Colonic mucosa (tissue), 4 donors: ENCODE measurements at regions not wholly inside any gene's neighbourhood (a gene's known extent, or its start where the extent isn't known, plus 50 kb on each side); places are given as distances from the start of the nearest gene placed in this dataset.

ENCODE experiments used
- DNase-seq: peaks from one replicate; pipeline ENCODE4 v3.0.0-alpha.2; 2020
- H3K27ac ChIP-seq: fragments of 200-600 bp; one replicate; pipeline ENCODE4 v1.8.0; 2021
- H3K27me3 ChIP-seq: fragments of 200-600 bp; one replicate; pipeline ENCODE4 v1.8.0; 2021
- H3K36me3 ChIP-seq: fragments of 200-600 bp; one replicate; pipeline ENCODE4 v1.8.0; 2021
- H3K4me1 ChIP-seq: fragments of 200-600 bp; one replicate; pipeline ENCODE4 v1.8.0; 2021; ENCODE audit warnings: mild to moderate bottlenecking
- H3K4me3 ChIP-seq: fragments of 200-600 bp; one replicate; pipeline ENCODE4 v1.8.0; 2021
- H3K9ac ChIP-seq, 2 donors: one replicate each; pipeline ENCODE4 v1.7.0; 2013; ENCODE audit warnings: control low read depth in 2 of 2, low read depth in 2 of 2, low read length in 2 of 2
- H3K9me3 ChIP-seq: fragments of 200-600 bp; one replicate; pipeline ENCODE4 v1.8.0; 2021
- intact Hi-C: fragments of 100-400 bp; cut with DNase I; formaldehyde crosslinking; loops from one replicate; pipeline ENCODE4 v1.14.1; 2022
- TF ChIP-seq, protein P1 (sequence below): fragments of 200-600 bp; IDR thresholded peaks from one replicate; pipeline ENCODE4 v1.8.0; 2022; ENCODE audit warnings: antibody characterized with exemption, mild to moderate bottlenecking
- donor health status: healthy.
- donor health status: DM: no; HTN: no; CAD: no.
- donor health status: DM: no; HTN: no; CAD: no.

DNA sequence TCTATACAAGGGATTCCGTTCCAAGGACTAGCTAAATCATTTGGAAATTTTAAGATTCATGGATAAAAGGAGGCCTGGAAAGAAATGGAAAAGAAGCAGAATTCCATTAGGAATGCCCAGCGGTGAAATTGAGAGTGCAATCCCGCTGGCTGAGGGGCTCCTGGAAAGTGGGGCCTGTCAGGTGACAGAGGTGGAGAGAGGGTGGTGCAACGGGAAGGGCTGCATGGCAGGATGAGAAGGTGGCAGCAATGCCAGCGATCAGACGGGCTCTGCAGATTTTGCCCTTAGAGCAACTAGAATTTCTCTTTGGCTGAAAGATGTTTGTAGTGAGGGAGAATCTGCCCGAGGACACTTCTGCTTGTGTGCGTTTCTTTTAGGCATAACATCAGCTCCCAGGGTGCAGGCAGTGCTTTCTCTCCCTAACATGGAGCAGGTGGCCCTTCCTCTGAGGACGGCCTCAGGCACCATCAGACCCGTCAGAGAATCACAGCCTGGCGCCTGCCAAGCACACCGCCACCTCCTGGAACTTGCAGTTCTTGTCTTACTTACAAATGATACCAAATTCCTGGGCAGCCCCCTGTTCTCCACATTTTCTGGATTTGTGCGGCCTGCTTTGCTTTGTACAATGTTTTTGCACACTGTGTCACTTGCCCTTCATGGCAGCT is 261.6 kb downstream of the NDUFA10 start:
- TF ChIP-seq, protein P1, sequence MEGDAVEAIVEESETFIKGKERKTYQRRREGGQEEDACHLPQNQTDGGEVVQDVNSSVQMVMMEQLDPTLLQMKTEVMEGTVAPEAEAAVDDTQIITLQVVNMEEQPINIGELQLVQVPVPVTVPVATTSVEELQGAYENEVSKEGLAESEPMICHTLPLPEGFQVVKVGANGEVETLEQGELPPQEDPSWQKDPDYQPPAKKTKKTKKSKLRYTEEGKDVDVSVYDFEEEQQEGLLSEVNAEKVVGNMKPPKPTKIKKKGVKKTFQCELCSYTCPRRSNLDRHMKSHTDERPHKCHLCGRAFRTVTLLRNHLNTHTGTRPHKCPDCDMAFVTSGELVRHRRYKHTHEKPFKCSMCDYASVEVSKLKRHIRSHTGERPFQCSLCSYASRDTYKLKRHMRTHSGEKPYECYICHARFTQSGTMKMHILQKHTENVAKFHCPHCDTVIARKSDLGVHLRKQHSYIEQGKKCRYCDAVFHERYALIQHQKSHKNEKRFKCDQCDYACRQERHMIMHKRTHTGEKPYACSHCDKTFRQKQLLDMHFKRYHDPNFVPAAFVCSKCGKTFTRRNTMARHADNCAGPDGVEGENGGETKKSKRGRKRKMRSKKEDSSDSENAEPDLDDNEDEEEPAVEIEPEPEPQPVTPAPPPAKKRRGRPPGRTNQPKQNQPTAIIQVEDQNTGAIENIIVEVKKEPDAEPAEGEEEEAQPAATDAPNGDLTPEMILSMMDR, result no peak
- Histone ChIP-seq H3K27me3 (no peaks in the 10 kb centered on the region), H3K36me3 (no peaks in the 10 kb centered on the region), H3K4me1 (no peaks in the 10 kb centered on the region), H3K9me3 (no peaks in the 10 kb centered on the region), H3K9ac (no peak overlapping the region), H3K4me3 (no peak overlapping the region), H3K27ac (no peak overlapping the region)
- intact Hi-C loops, result no loop called here
- no peak for DNase-seq

DNA sequence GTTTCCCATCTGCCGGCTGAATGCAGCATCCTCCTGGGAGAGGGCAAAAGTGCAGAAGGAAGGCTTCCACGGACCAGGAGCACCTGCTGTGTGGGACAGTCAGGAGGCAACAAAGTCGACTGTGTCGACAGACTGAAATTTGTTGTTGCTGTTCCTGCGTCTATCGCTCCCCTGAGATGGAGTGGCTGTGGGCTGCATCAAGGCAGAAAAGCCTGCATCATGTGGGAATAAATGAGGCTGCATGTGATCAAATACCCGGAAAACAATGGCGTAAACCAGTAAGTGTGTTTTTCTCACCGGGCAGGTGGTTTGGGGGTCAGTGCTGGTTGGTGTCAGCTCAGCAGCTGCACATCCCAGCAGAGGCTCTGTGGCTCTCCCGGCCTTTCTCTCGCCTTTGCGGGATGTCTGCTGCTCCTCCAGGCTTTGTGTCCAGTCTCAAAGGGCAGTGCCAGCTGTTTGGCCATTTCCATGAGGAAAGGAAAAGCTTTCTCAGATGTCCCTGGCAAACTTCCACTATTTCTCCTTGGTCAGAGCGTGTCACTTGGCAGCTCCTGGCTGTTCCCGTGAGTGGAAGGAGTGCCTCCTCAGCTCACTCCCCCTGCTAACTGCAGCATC is 262.4 kb downstream of the NDUFA10 start:
- Histone ChIP-seq H3K27me3 (no peaks in the 10 kb centered on the region), H3K36me3 (no peaks in the 10 kb centered on the region), H3K4me3 (no peak overlapping the region), H3K9me3 (no peaks in the 10 kb centered on the region), H3K4me1 (no peaks in the 10 kb centered on the region), H3K9ac (no peak overlapping the region), H3K27ac (no peak overlapping the region)
- intact Hi-C loops, result no loop called here
- DNase-seq, result no peak
- TF ChIP-seq, protein P1, result no peak

DNA sequence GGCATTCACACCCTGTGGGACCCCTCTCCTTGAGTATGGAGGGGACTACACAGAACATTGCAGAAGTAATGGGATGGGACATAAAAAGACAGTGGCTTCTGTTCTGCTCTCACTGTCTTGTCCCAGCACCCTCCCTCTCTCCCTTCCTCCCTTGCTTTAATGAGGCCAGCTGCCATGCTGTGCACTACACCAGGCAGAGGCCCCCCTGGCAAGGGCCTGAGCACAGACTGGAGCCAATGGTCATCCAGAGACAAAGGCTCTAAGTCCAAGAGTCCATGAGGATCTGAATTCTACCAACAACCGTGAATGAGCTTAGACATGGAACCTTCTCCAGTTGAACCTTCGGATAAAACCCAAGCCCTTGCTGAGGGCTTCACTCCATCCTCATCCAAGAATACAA is 263.0 kb downstream of the NDUFA10 start:
- H3K27ac ChIP-seq, result no peak overlapping the region
- H3K9me3 ChIP-seq, result no peaks in the 10 kb centered on the region
- H3K27me3 ChIP-seq, result no peaks in the 10 kb centered on the region
- no peaks in the 10 kb centered on the region for H3K4me1 ChIP-seq
- H3K9ac ChIP-seq, result no peak overlapping the region
- TF ChIP-seq, protein P1, result no peak
- intact Hi-C loops, result no loop called here
- no peak overlapping the region for H3K4me3 ChIP-seq
- no peaks in the 10 kb centered on the region for H3K36me3 ChIP-seq
- DNase-seq, result no peak

DNA sequence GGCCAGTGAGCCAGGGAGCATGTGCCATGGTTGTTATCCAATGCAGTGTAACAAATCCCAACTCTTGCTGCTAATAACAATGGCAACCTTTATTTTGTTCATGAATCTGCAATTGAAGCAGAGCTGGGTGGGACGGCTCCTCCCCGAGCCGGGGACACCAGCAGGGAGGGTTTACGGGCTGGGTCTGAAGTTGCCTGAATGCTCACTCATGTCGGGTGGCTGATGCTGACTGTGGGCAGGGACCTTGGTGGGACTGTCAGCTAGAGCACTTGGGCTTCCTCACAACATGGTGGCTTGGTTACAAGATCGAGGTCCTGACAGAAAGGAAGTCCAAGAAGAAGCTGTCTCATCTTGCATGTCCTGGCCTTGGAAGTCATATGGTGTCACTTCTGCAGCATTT is 264.5 kb downstream of the NDUFA10 start:
- TF ChIP-seq, protein P1, result no peak
- Histone ChIP-seq H3K36me3 (no peaks in the 10 kb centered on the region), H3K9me3 (no peaks in the 10 kb centered on the region), H3K27me3 (no peaks in the 10 kb centered on the region), H3K4me1 (no peaks in the 10 kb centered on the region), H3K27ac (no peak overlapping the region), H3K9ac (no peak overlapping the region), H3K4me3 (no peak overlapping the region)
- intact Hi-C loops, result no loop called here
- DNase-seq, result no peak

DNA sequence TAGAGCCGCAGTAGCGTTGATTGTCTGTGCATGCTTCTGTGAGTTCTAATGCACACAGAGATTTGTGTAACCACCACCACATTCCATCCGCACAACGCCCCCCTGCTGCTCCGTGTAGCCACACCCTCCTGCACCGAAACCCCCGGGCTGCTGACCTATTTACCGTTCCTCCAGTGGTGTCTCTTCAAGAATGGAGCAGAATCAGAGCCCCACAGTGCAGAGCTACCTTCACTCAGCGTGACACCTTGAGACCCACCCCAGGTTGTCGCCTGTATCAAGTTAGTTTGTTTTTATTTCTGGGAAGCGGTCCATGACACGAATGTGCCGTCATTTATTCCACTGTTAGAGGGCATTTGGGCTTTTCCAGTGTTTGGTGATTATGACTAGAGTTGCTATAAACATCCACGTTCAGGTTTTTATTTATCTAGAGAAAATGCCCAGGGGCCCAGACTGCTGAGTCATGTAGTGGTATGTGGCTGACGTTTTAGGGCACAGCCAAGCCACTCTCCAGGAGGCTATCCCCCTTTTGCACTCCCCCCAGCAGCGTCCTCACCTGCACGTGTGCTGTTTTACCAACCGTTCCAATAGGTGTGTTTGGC is 266.8 kb downstream of the NDUFA10 start:
- DNase-seq, result no peak
- H3K36me3 ChIP-seq, result no peaks in the 10 kb centered on the region
- TF ChIP-seq, protein P1, result no peak
- no peaks in the 10 kb centered on the region for H3K4me1 ChIP-seq
- no peaks in the 10 kb centered on the region for H3K27me3 ChIP-seq
- no peak overlapping the region for H3K9ac ChIP-seq
- H3K4me3 ChIP-seq, result no peak overlapping the region
- intact Hi-C loops, result no loop called here
- H3K9me3 ChIP-seq, result no peaks in the 10 kb centered on the region
- no peak overlapping the region for H3K27ac ChIP-seq
